H9 (cell line): ENCODE measurements at regions not wholly inside any gene's neighbourhood (a gene's known extent, or its start where the extent isn't known, plus 50 kb on each side); places are given as distances from the start of the nearest gene placed in this dataset.

ENCODE experiments used
- DNase-seq: peaks from one replicate; pipeline ENCODE4 v3.0.0-alpha.2; 2017
- H2AFZ ChIP-seq: one replicate; pipeline ENCODE4 v1.6.1; 2013; ENCODE audit warnings: mild to moderate bottlenecking, low read length, control low read depth, moderate library complexity
- H2AK5ac ChIP-seq: 2 replicates; pipeline ENCODE4 v1.6.1; 2013; ENCODE audit warnings: low read length, control low read depth, mixed read lengths; ENCODE audit not compliant: insufficient read length
- H2BK120ac ChIP-seq: one replicate; pipeline ENCODE4 v1.6.1; 2013; ENCODE audit warnings: low read depth, mild to moderate bottlenecking, low read length, control low read depth, inconsistent platforms; ENCODE audit not compliant: poor library complexity, severe bottlenecking
- H2BK12ac ChIP-seq: 2 replicates; pipeline ENCODE4 v1.6.1; 2013; ENCODE audit warnings: low read length, control low read depth, mixed read lengths, low read depth; ENCODE audit not compliant: insufficient read length
- H2BK15ac ChIP-seq: 2 replicates; pipeline ENCODE4 v1.6.1; 2013; ENCODE audit warnings: low read depth, low read length, control low read depth
- H2BK20ac ChIP-seq: one replicate; pipeline ENCODE4 v1.6.1; 2013; ENCODE audit warnings: low read depth, mild to moderate bottlenecking, low read length, control low read depth, inconsistent platforms; ENCODE audit not compliant: poor library complexity, severe bottlenecking
- H2BK5ac ChIP-seq: 2 replicates; pipeline ENCODE4 v1.6.1; 2013; ENCODE audit warnings: low read length, control low read depth, mixed read lengths; ENCODE audit not compliant: insufficient read length
- H3K14ac ChIP-seq: 2 replicates; pipeline ENCODE4 v1.6.1; 2013; ENCODE audit warnings: low read length, control low read depth; ENCODE audit not compliant: insufficient read depth
- H3K18ac ChIP-seq: 2 replicates; pipeline ENCODE4 v1.6.1; 2013; ENCODE audit warnings: low read depth, mild to moderate bottlenecking, mixed read lengths, low read length, control low read depth; ENCODE audit not compliant: insufficient read length
- H3K23ac ChIP-seq: 2 replicates; pipeline ENCODE4 v1.6.1; 2013; ENCODE audit warnings: low read length, control low read depth, mixed read lengths, low read depth; ENCODE audit not compliant: insufficient read length
- H3K23me2 ChIP-seq: 2 replicates; pipeline ENCODE4 v1.6.1; 2013; ENCODE audit warnings: low read depth, mild to moderate bottlenecking, mixed read lengths, low read length, control low read depth; ENCODE audit not compliant: insufficient read length, poor library complexity, severe bottlenecking
- H3K27ac ChIP-seq: 2 replicates; pipeline ENCODE4 v1.5.1; 2013; ENCODE audit warnings: low read length, control low read depth, mixed read lengths, low read depth; ENCODE audit not compliant: insufficient read length
- H3K27me3 ChIP-seq: 2 replicates; pipeline ENCODE4 v1.6.1; 2013; ENCODE audit warnings: low read length, control low read depth, inconsistent platforms; ENCODE audit not compliant: insufficient read depth
- H3K4ac ChIP-seq: 2 replicates; pipeline ENCODE4 v1.6.1; 2013; ENCODE audit warnings: low read depth, mild to moderate bottlenecking, control low read depth, inconsistent platforms, low read length, moderate library complexity
- H3K4me1 ChIP-seq: 2 replicates; pipeline ENCODE4 v1.6.1; 2013; ENCODE audit warnings: low read length, control low read depth, inconsistent platforms; ENCODE audit not compliant: insufficient read depth
- H3K4me2 ChIP-seq: 2 replicates; pipeline ENCODE4 v1.6.1; 2013; ENCODE audit warnings: low read length, control low read depth, mixed read lengths; ENCODE audit not compliant: insufficient read length, insufficient read depth
- H3K56ac ChIP-seq: 2 replicates; pipeline ENCODE4 v1.6.1; 2013; ENCODE audit warnings: low read depth, mild to moderate bottlenecking, mixed read lengths, low read length, control low read depth; ENCODE audit not compliant: insufficient read length
- H3K79me1 ChIP-seq: 2 replicates; pipeline ENCODE4 v1.6.1; 2013; ENCODE audit warnings: low read depth, mild to moderate bottlenecking, moderate library complexity, low read length, control low read depth, inconsistent platforms; ENCODE audit not compliant: insufficient read depth, poor library complexity, severe bottlenecking
- H3K79me2 ChIP-seq: 2 replicates; pipeline ENCODE4 v1.6.1; 2013; ENCODE audit warnings: low read length, control low read depth, inconsistent platforms; ENCODE audit not compliant: insufficient read depth
- H3K9ac ChIP-seq: 2 replicates; pipeline ENCODE4 v1.6.1; 2013; ENCODE audit warnings: low read length, control low read depth, mixed read lengths; ENCODE audit not compliant: insufficient read length; ENCODE audit errors: extremely low read depth
- H3K9me3 ChIP-seq: one replicate; pipeline ENCODE4 v1.6.1; 2013; ENCODE audit warnings: low read depth, low read length, inconsistent platforms; ENCODE audit not compliant: control insufficient read depth
- H3T11ph ChIP-seq: one replicate; pipeline ENCODE4 v1.6.1; 2013; ENCODE audit warnings: mild to moderate bottlenecking, low read length, control low read depth, inconsistent platforms
- H4K20me1 ChIP-seq: one replicate; pipeline ENCODE4 v1.6.1; 2013; ENCODE audit not compliant: control insufficient read depth, insufficient read length, insufficient read depth
- H4K5ac ChIP-seq: 2 replicates; pipeline ENCODE4 v1.6.1; 2013; ENCODE audit warnings: low read depth, mild to moderate bottlenecking, mixed read lengths, low read length, control low read depth; ENCODE audit not compliant: insufficient read length
- H4K8ac ChIP-seq: replicated peaks from 2 replicates; pipeline ENCODE4 v1.6.1; 2013; ENCODE audit warnings: low read length, control low read depth, mixed read lengths, low read depth; ENCODE audit not compliant: insufficient read length
- H4K91ac ChIP-seq: 2 replicates; pipeline ENCODE4 v1.6.1; 2013; ENCODE audit warnings: low read depth, mild to moderate bottlenecking, moderate library complexity, mixed read lengths, low read length, control low read depth; ENCODE audit not compliant: insufficient read length
- H3K27ac Mint-ChIP-seq, 3 experiments: 2 replicates in 2 of 3; 3 replicates in 1 of 3; pipeline ENCODE4 v1.8.0; 2020 to 2021; ENCODE audit warnings: mixed read lengths in 3 of 3, mild to moderate bottlenecking in 1 of 3, moderate library complexity in 1 of 3
- H3K27me3 Mint-ChIP-seq: 2 replicates; pipeline ENCODE4 v1.8.0; 2021; ENCODE audit warnings: low read depth, mild to moderate bottlenecking, moderate library complexity, mixed read lengths
- H3K36me3 Mint-ChIP-seq, 3 experiments: 2 replicates in 2 of 3; 3 replicates in 1 of 3; pipeline ENCODE4 v1.8.0; 2020 to 2021; ENCODE audit warnings: low read depth in 3 of 3, mixed read lengths in 3 of 3; ENCODE audit not compliant: insufficient read depth in 1 of 3
- H3K4me1 Mint-ChIP-seq, 2 experiments: 2 replicates each; pipeline ENCODE4 v1.8.0; 2020; ENCODE audit warnings: mixed read lengths in 2 of 2
- H3K4me3 Mint-ChIP-seq, 2 experiments: 2 replicates in 1 of 2; 3 replicates in 1 of 2; pipeline ENCODE4 v1.8.0; 2020 to 2021; ENCODE audit warnings: mild to moderate bottlenecking in 2 of 2, mixed read lengths in 2 of 2, moderate library complexity in 1 of 2
- H3K9me3 Mint-ChIP-seq, 2 experiments: 2 replicates in 1 of 2; 3 replicates in 1 of 2; pipeline ENCODE4 v1.8.0; 2020; ENCODE audit warnings: mild to moderate bottlenecking in 2 of 2, mixed read lengths in 2 of 2, moderate library complexity in 1 of 2
- WGBS: extraction: QIAGEN DNeasy Blood & Tissue Kit; methylation state at CpG from one replicate; pipeline ENCODE4 v1.1.7; 2013; ENCODE audit warnings: missing lambda C conversion rate, low lambda C conversion rate, mixed read lengths; ENCODE audit not compliant: insufficient read length; ENCODE audit errors: extremely low coverage; 5-methylcytosine and 5-hydroxymethylcytosine counted together
- TF ChIP-seq, protein P1 (sequence below): fragments of 200-600 bp; sonication (generic); conservative IDR thresholded peaks from 3 replicates; pipeline ENCODE4 v1.8.0; 2021; ENCODE audit warnings: antibody characterized with exemption, mild to moderate bottlenecking

DNA sequence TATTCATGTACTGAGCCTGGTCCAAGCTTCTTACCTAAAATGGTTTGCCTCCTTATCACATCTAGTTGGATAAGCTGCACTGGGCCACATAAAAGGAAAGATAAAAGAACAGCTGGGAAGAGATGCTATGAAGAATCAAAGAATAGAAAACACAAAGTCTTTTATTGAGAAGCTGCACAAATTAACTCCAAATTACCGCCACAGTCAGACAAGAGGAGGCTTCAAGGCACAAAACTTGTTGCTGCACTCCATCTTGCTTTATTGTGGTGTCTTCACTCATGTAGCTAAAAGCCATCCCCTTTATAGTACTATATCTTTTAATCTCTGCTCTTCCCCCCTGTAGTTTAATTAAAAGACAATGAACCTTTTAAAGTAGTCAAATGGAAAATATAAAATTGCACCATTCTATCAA, 330.6 kb upstream of the PMFBP1 start:
- Mint-ChIP-seq H3K9me3 (no peaks in the 10 kb centered on the region), H3K4me3 (no peak overlapping the region), H3K27ac (no peak overlapping the region), H3K4me1 (peaks cover 4 to 5% of the 10 kb centered on the region in 2 experiments; a peak in 2 of 4 replicates), H3K27me3 (no peaks in the 10 kb centered on the region), H3K36me3 (peaks cover 1 to 3% (median 2%) of the 10 kb centered on the region in 3 experiments; a peak in 4 of 7 replicates)
- Histone ChIP-seq H3K27ac (no peak overlapping the region), H4K5ac (no peak overlapping the region), H2BK120ac (no peak overlapping the region), H3K4me2 (no peak overlapping the region), H2BK5ac (no peak overlapping the region), H2AK5ac (no peak overlapping the region), H3K4me1 (no peaks in the 10 kb centered on the region), H3K79me2 (no peaks in the 10 kb centered on the region), H3K27me3 (no peaks in the 10 kb centered on the region), H3K9me3 (no peaks in the 10 kb centered on the region), H3K9ac (no peak overlapping the region), H2AFZ (no peak overlapping the region), H3K79me1 (no peaks in the 10 kb centered on the region), H3K56ac (no peak overlapping the region), H3K18ac (no peak overlapping the region), H2BK15ac (no peak overlapping the region), H3K23me2 (no peaks in the 10 kb centered on the region), H2BK12ac (no peak overlapping the region), H4K20me1 (no peaks in the 10 kb centered on the region), H3K23ac (no peak overlapping the region), H3K14ac (no peak overlapping the region), H4K91ac (no peak overlapping the region), H3K4ac (no peak overlapping the region), H2BK20ac (no peak overlapping the region), H4K8ac (no peak overlapping the region), H3T11ph (no peak overlapping the region)
- no peak for DNase-seq
- WGBS, result no CpG with 5 or more reads among the region's 1 CpG
- TF ChIP-seq, protein P1, sequence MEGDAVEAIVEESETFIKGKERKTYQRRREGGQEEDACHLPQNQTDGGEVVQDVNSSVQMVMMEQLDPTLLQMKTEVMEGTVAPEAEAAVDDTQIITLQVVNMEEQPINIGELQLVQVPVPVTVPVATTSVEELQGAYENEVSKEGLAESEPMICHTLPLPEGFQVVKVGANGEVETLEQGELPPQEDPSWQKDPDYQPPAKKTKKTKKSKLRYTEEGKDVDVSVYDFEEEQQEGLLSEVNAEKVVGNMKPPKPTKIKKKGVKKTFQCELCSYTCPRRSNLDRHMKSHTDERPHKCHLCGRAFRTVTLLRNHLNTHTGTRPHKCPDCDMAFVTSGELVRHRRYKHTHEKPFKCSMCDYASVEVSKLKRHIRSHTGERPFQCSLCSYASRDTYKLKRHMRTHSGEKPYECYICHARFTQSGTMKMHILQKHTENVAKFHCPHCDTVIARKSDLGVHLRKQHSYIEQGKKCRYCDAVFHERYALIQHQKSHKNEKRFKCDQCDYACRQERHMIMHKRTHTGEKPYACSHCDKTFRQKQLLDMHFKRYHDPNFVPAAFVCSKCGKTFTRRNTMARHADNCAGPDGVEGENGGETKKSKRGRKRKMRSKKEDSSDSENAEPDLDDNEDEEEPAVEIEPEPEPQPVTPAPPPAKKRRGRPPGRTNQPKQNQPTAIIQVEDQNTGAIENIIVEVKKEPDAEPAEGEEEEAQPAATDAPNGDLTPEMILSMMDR, result no peak
